COLO668 (cell line): ENCODE measurements at regions not wholly inside any gene's neighbourhood (a gene's known extent, or its start where the extent isn't known, plus 50 kb on each side); places are given as distances from the start of the nearest gene placed in this dataset.

Source experiments
- DNase-seq: peaks from one replicate; lab custom pipeline; 2025; ENCODE audit not compliant: unreplicated experiment; lab: John Stamatoyannopoulos, UW

GRCh38 chr6:146865756-146866379 lies 267.1 kb downstream of the ADGB start:
- DNase-seq: no peak

- no peak for DNase-seq
Measured at GRCh38 chr6:146866731-146867414, 268.1 kb downstream of the ADGB start.

- DNase-seq: no peak
Measured at GRCh38 chr6:146868671-146869209, 270.0 kb downstream of the ADGB start.

- DNase-seq: no peak
Measured at GRCh38 chr6:146870760-146871159, 272.0 kb downstream of the ADGB start.

GRCh38 chr6:146871611-146872425 lies 273.0 kb downstream of the ADGB start:
- no peak for DNase-seq

GRCh38 chr6:146872426-146872785 lies 273.6 kb downstream of the ADGB start:
- DNase-seq: no peak

- no peak for DNase-seq
Measured at GRCh38 chr6:146874278-146875018, 275.7 kb downstream of the ADGB start.

- no peak for DNase-seq
Measured at GRCh38 chr6:146875927-146876270, 277.1 kb downstream of the ADGB start.

GRCh38 chr6:146876271-146877151 lies 277.7 kb downstream of the ADGB start:
- no peak for DNase-seq

GRCh38 chr6:146878168-146878951 lies 279.6 kb downstream of the ADGB start:
- no peak for DNase-seq

- no peak for DNase-seq
Measured at GRCh38 chr6:146878952-146879340, 280.2 kb downstream of the ADGB start.

GRCh38 chr6:146879406-146880117 lies 280.8 kb downstream of the ADGB start:
- DNase-seq: no peak

- no peak for DNase-seq
Measured at GRCh38 chr6:146881228-146882181, 282.7 kb downstream of the ADGB start.

GRCh38 chr6:146883640-146884531 lies 285.1 kb downstream of the ADGB start:
- DNase-seq: no peak

- DNase-seq: no peak
Measured at GRCh38 chr6:146884728-146885127, 286.0 kb downstream of the ADGB start.

- DNase-seq: no peak
Measured at GRCh38 chr6:146885708-146886457, 287.1 kb downstream of the ADGB start.
